ENCODE measurements at regions not wholly inside any gene's neighbourhood (a gene's known extent, or its start where the extent isn't known, plus 50 kb on each side); places are given as distances from the start of the nearest gene placed in this dataset.

GRCh38 chr2:55759271-55759921 lies 65.8 kb upstream of the PNPT1 start:
- Histone ChIP-seq H2AFZ (replicated peaks; ENCODE audit: low read length, poor library complexity) (no peak overlapping the region), H4K5ac (ENCODE audit: low read depth, low read length) (no peak overlapping the region), H2BK120ac (ENCODE audit: low read depth, low read length) (no peak overlapping the region), H3K4me3 (ENCODE audit: insufficient read depth, low read depth, low read length) (no peak overlapping the region), H2BK20ac (ENCODE audit: low read depth, low read length) (no peak overlapping the region), H4K20me1 (ENCODE audit: insufficient read depth, low read length) (no peaks in the 10 kb centered on the region), H3K4me2 (ENCODE audit: low read depth, low read length) (no peak overlapping the region), H3K18ac (ENCODE audit: low read depth, low read length) (no peak overlapping the region), H3K4me1 (ENCODE audit: control insufficient read depth, insufficient read depth, low read length) (peaks cover 2% of the 10 kb centered on the region; the same call in 1 of the 2 replicates), H3K56ac (ENCODE audit: extremely low read depth, insufficient read depth, low read length) (no peak overlapping the region), H3K79me1 (ENCODE audit: low read depth in 1 of 2, low read length in 2 of 2) (no peaks in the 10 kb centered on the region), H2AK9ac (replicated peaks; ENCODE audit: low read depth, low read length, poor library complexity) (no peak overlapping the region), H4K91ac (ENCODE audit: insufficient read depth, low read depth, low read length) (no peak overlapping the region), H2BK15ac (ENCODE audit: low read depth, low read length) (no peak overlapping the region), H3K27ac (ENCODE audit: insufficient read depth, low read length) (no peak overlapping the region), H3K36me3 (ENCODE audit: control insufficient read depth, insufficient read depth, low read length) (no peaks in the 10 kb centered on the region), H3K23ac (ENCODE audit: low read depth, low read length) (no peak overlapping the region), H3K4ac (ENCODE audit: low read depth, low read length) (no peak overlapping the region), H3K27me3 (ENCODE audit: control insufficient read depth, insufficient read depth, low read length) (no peaks in the 10 kb centered on the region), H2AK5ac (ENCODE audit: low read depth, low read length) (no peak overlapping the region), H3K9ac (ENCODE audit: low read depth, low read length) (no peak overlapping the region), H3K9me3 (ENCODE audit: control insufficient read depth, insufficient read depth, low read length) (no peaks in the 10 kb centered on the region), H3K14ac (replicated peaks; ENCODE audit: low read depth, low read length) (no peak overlapping the region), H4K8ac (ENCODE audit: low read depth in 2 of 2, low read length in 2 of 2) (no peak overlapping the region), H3K9me1 (ENCODE audit: insufficient read depth, low read length) (no peaks in the 10 kb centered on the region), H2BK5ac (ENCODE audit: low read depth, low read length, poor library complexity, severe bottlenecking) (no peak overlapping the region)
- intact Hi-C loops (cut with micrococcal nuclease) (no loop called here), dilution Hi-C loops (cut with HindIII; ENCODE audit: low sequenced_read_pairs, unreplicated experiment) (no loop called here), in situ Hi-C loops (cut with MboI; ENCODE audit: low sequenced_read_pairs) (no loop called here)
- CTCF ChIA-PET = interaction anchor here (0.9 kb wide), 1 partner anchor 12 kb away, joined by 4 read pairs; no protein-coding TSS in a partner anchor
- 70% methylated on average over 2 of the region's 5 CpGs; no CpG with 5 or more reads in 1 of the 2 experiments for WGBS, 2 experiments (ENCODE audit: extremely low coverage in 2 of 2, insufficient read length in 1 of 2)
- POLR2A ChIA-PET (ENCODE audit: unreplicated experiment) = no interaction called here
- ATAC-seq (ENCODE audit: low read depth) = no peak
- no peak for DNase-seq
- no TSS peak for BruUV-seq (replicated peaks)
- TF ChIP-seq USF2 (IDR thresholded peaks at IDR 0.05; ENCODE audit: low read depth, low read length) (no peak), RFX5 (IDR thresholded peaks at IDR 0.05; ENCODE audit: low read depth, low read length) (no peak), RAD21 (IDR thresholded peaks at IDR 0.05; ENCODE audit: low read length) (no peak), CEBPB (IDR thresholded peaks at IDR 0.05; ENCODE audit: low read depth, low read length) (no peak), SMC3 (IDR thresholded peaks at IDR 0.05; ENCODE audit: low read depth, low read length) (no peak), POLR2A (IDR thresholded peaks at IDR 0.05; ENCODE audit: low read depth, low read length) (no peak), NFE2L2 (IDR thresholded peaks at IDR 0.05; ENCODE audit: low read depth, low read length) (no peak), MAFK (IDR thresholded peaks at IDR 0.05; ENCODE audit: low read depth, low read length) (no peak), RCOR1 (IDR thresholded peaks at IDR 0.05; ENCODE audit: insufficient replicate concordance, low read length) (no peak), CTCF (conservative IDR thresholded peaks at IDR 0.05; ENCODE audit: low read depth, low read length) (no peak), MAZ (IDR thresholded peaks at IDR 0.05; ENCODE audit: borderline replicate concordance, low read depth, low read length) (no peak), BHLHE40 (IDR thresholded peaks at IDR 0.05; ENCODE audit: low read depth, low read length) (no peak), FOS (IDR thresholded peaks at IDR 0.05; ENCODE audit: low read depth, low read length) (no peak), CHD1 (IDR thresholded peaks at IDR 0.05; ENCODE audit: low read depth, low read length) (no peak), MXI1 (IDR thresholded peaks at IDR 0.05; ENCODE audit: borderline replicate concordance, low read depth, low read length) (no peak)

Data from IMR-90 (cell line).